Breast epithelium (tissue), 4 donors: ENCODE measurements at regions not wholly inside any gene's neighbourhood (a gene's known extent, or its start where the extent isn't known, plus 50 kb on each side); places are given as distances from the start of the nearest gene placed in this dataset.

ENCODE experiments used
- DNase-seq, 2 donors: peaks; one replicate each; pipeline ENCODE4 v3.0.0-alpha.2; 2019; ENCODE audit warnings: low spot score in 2 of 2
- H3K27ac ChIP-seq, 2 donors: fragments of 200-600 bp; sonication (generic) in 1 of 2; one replicate each; pipeline ENCODE4 v1.5.1; 2016 to 2019; ENCODE audit warnings: mild to moderate bottlenecking in 1 of 2
- H3K27me3 ChIP-seq, 2 donors: fragments of 200-600 bp; sonication (generic) in 1 of 2; one replicate each; pipeline versions ENCODE4 v1.5.1 to v1.6.0; 2017 to 2019; ENCODE audit warnings: control low read depth in 1 of 2, mild to moderate bottlenecking in 1 of 2
- H3K36me3 ChIP-seq: fragments of 200-600 bp; one replicate; pipeline ENCODE4 v1.5.1; 2019
- H3K4me1 ChIP-seq, 2 donors: fragments of 200-600 bp; sonication (generic); one replicate each; pipeline ENCODE4 v1.5.1; 2016 to 2019; ENCODE audit warnings: control low read depth in 1 of 2
- H3K4me3 ChIP-seq, 3 donors: fragments of 200-600 bp; sonication (generic); 1 replicate in 2 of 3; 2 replicates in 1 of 3; pipeline ENCODE4 v1.5.1; 2016 to 2019; ENCODE audit warnings: mild to moderate bottlenecking in 3 of 3, moderate library complexity in 2 of 3
- H3K9me3 ChIP-seq, 2 donors: fragments of 200-600 bp; sonication (generic) in 1 of 2; one replicate each; pipeline ENCODE4 v1.5.1; 2016 to 2019; ENCODE audit warnings: control low read depth in 1 of 2
- CTCF ChIP-seq, 3 donors: fragments of 450-650 bp; IDR thresholded peaks; one replicate each; pipeline ENCODE4 v1.5.1; 2016 to 2017; ENCODE audit warnings: antibody characterized with exemption in 3 of 3, mild to moderate bottlenecking in 3 of 3, moderate library complexity in 3 of 3
- POLR2A ChIP-seq: fragments of 450-650 bp; IDR thresholded peaks from one replicate; pipeline ENCODE4 v1.6.1; 2016; ENCODE audit warnings: antibody characterized with exemption, mild to moderate bottlenecking, moderate library complexity
- POLR2AphosphoS5 ChIP-seq, 3 donors: sonication (generic); formaldehyde crosslinking; IDR thresholded peaks; one replicate each; pipeline ENCODE4 v1.6.1; 2017; ENCODE audit warnings: antibody characterized with exemption in 3 of 3
- intact Hi-C: fragments of 100-400 bp; cut with DNase I; formaldehyde crosslinking; loops from one replicate; pipeline ENCODE4 v1.15.1; 2023; ENCODE audit warnings: low total_unique reads

GRCh38 chr7:46357290-46357689 is 436.2 kb upstream of the IGFBP3 start:
- Histone ChIP-seq H3K27me3 (no peaks in the 10 kb centered on the region), H3K4me1 (no peaks in the 10 kb centered on the region), H3K36me3 (no peaks in the 10 kb centered on the region), H3K27ac (no peak overlapping the region), H3K4me3 (no peak overlapping the region), H3K9me3 (no peaks in the 10 kb centered on the region)
- DNase-seq: no peak
- intact Hi-C loops: no loop called here
- TF ChIP-seq POLR2A (no peak), POLR2AphosphoS5 (IDR thresholded peaks at IDR 0.05) (no peak), CTCF (IDR thresholded peaks at IDR 0.05) (no peak)

- intact Hi-C loops: no loop called here
- H3K4me1 ChIP-seq: no peaks in the 10 kb centered on the region
- TF ChIP-seq POLR2A: no peak
- TF ChIP-seq POLR2AphosphoS5 (IDR thresholded peaks at IDR 0.05): no peak
- no peak for TF ChIP-seq CTCF (IDR thresholded peaks at IDR 0.05)
These were observed 435.3 kb upstream of the IGFBP3 start for GRCh38 chr7:46356371-46356770.

GRCh38 chr7:46355331-46355730 is 434.3 kb upstream of the IGFBP3 start:
- TF ChIP-seq CTCF (IDR thresholded peaks at IDR 0.05): no peak
- no peak for TF ChIP-seq POLR2A
- TF ChIP-seq POLR2AphosphoS5 (IDR thresholded peaks at IDR 0.05): no peak
- no peaks in the 10 kb centered on the region for H3K36me3 ChIP-seq
- intact Hi-C loops: no loop called here
- DNase-seq: no peak
- no peak overlapping the region for H3K4me3 ChIP-seq
- no peak overlapping the region for H3K27ac ChIP-seq
- H3K27me3 ChIP-seq: no peaks in the 10 kb centered on the region
- H3K4me1 ChIP-seq: no peaks in the 10 kb centered on the region
- H3K9me3 ChIP-seq: no peaks in the 10 kb centered on the region

More at GRCh38 chr7:46356371-46356770, 435.3 kb upstream of the IGFBP3 start:
- no peak for DNase-seq
- no peak overlapping the region for H3K27ac ChIP-seq
- H3K4me3 ChIP-seq: no peak overlapping the region
- no peaks in the 10 kb centered on the region for H3K36me3 ChIP-seq
- H3K9me3 ChIP-seq: no peaks in the 10 kb centered on the region
- H3K27me3 ChIP-seq: no peaks in the 10 kb centered on the region

- TF ChIP-seq POLR2A (no peak), POLR2AphosphoS5 (IDR thresholded peaks at IDR 0.05) (no peak), CTCF (IDR thresholded peaks at IDR 0.05) (peak in 2 of 3 donors; percentile 26 to 69)
- peak in 1 of 2 donors; percentile 20 for DNase-seq
These were observed 431.2 kb upstream of the IGFBP3 start for GRCh38 chr7:46352004-46352954.

GRCh38 chr7:46349490-46349889 is 428.4 kb upstream of the IGFBP3 start:
- Histone ChIP-seq H3K27ac (no peak overlapping the region), H3K36me3 (no peaks in the 10 kb centered on the region), H3K9me3 (no peaks in the 10 kb centered on the region), H3K4me1 (no peaks in the 10 kb centered on the region), H3K27me3 (no peaks in the 10 kb centered on the region), H3K4me3 (no peak overlapping the region)
- DNase-seq: no peak
- intact Hi-C loops: no loop called here
- no peak for TF ChIP-seq POLR2A
- TF ChIP-seq POLR2AphosphoS5 (IDR thresholded peaks at IDR 0.05): no peak

More at GRCh38 chr7:46352004-46352954, 431.2 kb upstream of the IGFBP3 start:
- Histone ChIP-seq H3K4me1 (no peaks in the 10 kb centered on the region), H3K27me3 (no peaks in the 10 kb centered on the region), H3K4me3 (no peak overlapping the region), H3K9me3 (no peaks in the 10 kb centered on the region), H3K27ac (no peak overlapping the region), H3K36me3 (no peaks in the 10 kb centered on the region)
- intact Hi-C loops: no loop called here
